ENCODE measurements at regions not wholly inside any gene's neighbourhood (a gene's known extent, or its start where the extent isn't known, plus 50 kb on each side); places are given as distances from the start of the nearest gene placed in this dataset.
"Not testable (repeated sequence)": the region's sequence is repeated elsewhere in the genome, so short reads cannot be mapped to it uniquely, and the experiment has no call there.

- DNase-seq, result no peak
Observed at GRCh38 chr10:36019749-36020148, 377.7 kb upstream of the FZD8 start.

DNA sequence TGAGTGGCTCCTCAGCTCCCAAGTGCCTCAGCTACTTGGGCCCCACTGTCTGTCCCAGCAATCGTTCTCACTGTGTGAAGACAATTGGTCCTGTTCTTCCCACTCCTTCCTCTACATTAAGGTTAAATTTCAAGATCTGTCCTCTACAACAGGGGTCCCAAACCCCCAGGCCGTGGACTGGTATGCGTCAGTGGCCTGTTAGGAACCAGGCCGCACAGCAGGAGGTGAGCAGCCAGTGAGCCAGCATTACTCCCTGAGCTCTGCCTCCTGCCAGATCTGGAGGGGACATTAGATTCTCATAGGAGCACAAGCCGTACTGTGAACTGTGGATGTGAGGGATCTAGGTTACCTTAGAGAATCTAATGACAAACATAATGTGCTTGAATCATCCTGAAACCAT, 376.9 kb upstream of the FZD8 start:
- no peak for DNase-seq

GRCh38 chr10:36017137-36017536, 375.0 kb upstream of the FZD8 start:
- no peak for DNase-seq

GRCh38 chr10:36007369-36007768, 365.3 kb upstream of the FZD8 start:
- no peak for DNase-seq

DNA sequence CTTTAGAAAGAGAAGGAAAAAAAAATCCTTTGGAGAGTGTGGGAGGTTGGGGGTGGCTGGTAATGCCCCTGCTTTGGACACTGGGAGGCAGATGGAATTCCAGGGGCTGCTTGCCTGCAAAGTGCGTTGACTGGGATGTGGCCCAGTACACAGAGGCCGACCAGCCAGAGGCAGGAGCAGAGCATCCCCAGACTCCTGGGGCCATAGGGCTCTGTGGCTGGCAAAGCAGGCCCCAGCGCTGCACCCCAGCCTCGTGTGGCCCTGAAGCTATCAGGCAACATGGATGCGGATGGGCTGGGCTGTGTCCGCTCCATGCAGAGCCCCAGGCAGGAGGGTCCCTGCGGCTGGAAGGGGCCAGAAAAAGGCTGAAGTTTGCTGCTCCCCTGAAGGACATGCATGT, 361.6 kb upstream of the FZD8 start:
- DNase-seq, result no peak

GRCh38 chr10:36003031-36003600, 361.0 kb upstream of the FZD8 start:
- no peak for DNase-seq

DNA sequence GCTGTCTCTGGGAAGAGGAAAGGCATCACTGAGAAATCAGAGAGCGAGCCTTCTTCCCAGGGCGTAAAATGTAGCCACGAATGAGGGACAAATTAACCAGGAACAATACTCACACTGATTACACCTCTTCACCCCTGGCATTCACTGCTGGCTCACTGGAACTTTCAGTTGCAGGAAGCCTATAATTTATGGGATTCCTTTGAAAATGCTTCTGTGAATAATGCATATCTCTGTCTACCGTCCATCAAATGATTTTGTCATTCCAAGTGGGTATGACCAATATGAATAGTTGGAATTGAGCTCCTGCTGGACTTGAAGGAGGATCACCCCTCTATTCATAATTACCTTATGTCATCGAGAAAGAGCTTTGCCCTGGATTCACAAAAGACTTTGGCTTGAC, 360.3 kb upstream of the FZD8 start:
- no peak for DNase-seq

- not testable (repeated sequence) for DNase-seq
Observed at GRCh38 chr10:36000754-36001153, 358.7 kb upstream of the FZD8 start.

DNA sequence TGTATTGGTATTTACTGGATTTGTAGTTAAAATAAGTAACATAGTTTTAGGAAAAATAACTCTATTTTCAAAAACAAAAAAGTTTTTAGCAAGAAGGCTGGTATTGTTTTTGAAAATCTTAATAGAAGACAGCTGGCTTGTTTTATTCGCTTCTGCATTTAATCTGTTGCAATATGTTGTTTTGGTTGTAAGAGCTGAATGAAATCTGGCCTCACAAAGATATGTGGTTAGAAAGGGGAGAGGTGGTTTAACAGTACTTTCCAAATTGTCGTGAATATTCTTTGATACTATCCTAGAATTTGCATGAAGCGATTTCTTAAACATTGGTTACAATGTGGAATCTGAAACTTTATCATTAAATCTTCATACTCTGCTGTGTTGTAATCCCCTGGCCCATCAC, 355.9 kb upstream of the FZD8 start:
- no peak for DNase-seq

DNA sequence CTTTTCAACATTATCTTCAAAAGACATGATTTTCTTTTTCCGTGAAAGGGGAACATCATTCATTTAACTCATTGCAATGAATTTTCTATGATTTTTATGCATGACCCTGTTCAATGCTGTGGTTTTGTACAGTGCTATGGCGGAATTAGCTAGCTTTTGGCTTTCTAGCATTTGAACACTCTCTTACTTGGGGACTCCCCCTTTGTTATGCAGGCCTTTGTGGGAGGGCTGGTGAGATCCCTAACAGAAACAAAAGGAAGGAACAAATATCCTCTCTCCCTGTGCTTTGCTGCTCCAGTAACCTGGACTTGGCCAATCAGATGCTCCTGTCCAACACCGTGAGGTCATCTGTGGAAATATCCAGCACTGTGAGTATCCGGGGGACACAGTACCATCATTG, 353.4 kb upstream of the FZD8 start:
- DNase-seq, result no peak

DNA sequence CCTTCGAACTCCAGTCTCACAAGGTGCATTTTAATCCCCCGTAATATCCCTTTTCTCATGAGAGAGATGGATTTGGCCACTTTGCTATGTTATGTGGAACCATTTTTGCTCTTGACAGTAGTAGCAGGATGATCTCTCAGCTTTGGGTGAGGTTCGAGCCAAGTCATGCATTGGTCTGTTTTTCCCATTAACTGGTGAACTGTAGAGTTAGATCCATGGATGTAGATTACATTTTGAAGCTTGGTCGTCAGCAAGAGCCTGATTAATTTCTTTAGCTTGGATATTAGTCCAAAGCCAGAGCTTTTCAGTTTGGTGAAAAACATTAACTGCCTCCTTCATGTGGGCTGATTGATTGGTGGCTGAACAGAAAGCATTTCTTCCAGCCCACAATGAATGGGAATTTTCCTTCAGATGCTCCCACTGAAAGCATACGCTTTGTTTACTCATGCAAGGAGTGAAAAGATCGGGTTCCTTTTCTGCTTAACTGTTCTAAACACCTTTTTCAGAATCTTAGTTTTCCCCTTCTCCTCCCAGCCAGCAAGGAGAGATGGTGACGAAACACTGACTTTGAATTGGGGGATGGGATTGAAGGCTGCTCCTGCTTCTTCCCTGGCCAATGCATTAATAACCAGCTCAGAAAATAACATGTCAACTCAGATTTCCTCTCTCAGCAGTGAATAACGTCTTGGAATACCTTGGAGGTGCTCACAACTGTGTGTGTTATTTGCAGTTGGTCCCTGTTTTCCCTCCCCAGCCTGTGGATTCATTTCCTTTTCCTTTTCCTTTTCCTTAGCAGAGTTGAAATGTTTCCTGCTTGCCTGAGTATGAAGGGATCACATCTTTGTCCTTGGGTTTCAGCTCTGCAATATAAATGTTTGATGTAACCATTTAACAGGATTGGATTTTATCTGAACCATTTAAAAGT, 351.8 kb upstream of the FZD8 start:
- no peak for DNase-seq

DNA sequence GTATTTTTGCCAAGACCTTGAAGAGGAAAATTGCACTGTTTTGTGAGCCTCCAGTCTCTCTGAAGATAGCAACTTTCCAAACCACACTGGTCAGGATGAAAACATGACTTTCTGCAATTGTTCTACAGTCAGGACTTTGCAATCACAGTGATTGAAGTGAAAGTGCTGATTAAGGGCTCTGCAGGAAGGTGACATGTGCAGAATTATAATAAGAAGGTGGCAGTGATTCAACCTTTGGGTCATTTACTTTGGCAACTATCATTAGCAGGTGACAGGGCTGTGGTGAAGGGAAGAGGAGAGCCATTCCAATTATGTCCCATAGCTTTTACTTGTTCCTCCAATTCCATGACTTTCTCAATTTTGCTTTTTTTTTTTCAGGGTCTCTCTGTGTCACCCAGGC, 350.0 kb upstream of the FZD8 start:
- no peak for DNase-seq

DNA sequence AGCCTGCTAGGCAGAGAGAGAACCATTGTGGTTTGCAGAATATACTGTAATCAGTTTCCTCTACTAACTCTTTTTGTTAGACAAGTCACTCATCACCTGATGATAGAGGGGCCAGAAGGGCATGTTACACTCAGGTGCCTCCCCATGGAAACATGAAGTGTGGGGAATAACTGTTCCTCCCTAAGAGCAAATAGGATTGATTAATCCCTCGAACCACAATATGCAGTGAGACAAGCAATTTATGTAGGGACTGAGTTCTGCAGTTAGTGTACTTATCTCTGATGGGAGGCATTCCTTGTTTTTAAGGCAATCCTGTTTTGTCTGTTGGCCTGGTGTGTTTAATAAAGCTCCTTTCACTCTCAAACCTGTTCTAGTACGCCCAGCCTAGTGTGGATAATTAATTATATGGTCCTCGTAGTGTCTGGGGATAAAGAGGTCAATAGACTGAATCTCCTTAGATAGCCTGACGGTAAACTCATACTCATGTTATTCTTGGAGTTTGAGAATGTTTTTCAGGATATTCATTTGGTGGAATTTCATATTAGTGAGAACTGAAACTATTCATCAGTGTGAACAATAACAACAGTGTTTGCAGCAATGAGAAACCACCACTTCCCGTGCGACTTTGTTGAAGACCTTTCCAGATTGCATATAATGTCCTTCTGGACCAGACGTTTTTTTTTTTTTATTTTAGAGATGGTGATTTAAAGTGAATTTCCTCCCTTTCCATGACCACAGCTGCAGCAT, 344.8 kb upstream of the FZD8 start:
- DNase-seq, result no peak

- DNase-seq, result no peak
Observed at GRCh38 chr10:35979116-35979515, 337.0 kb upstream of the FZD8 start.

- not testable (repeated sequence) for DNase-seq
Observed at GRCh38 chr10:35973912-35974591, 332.0 kb upstream of the FZD8 start.

GRCh38 chr10:35972275-35972674, 330.2 kb upstream of the FZD8 start:
- DNase-seq, result no peak

DNA sequence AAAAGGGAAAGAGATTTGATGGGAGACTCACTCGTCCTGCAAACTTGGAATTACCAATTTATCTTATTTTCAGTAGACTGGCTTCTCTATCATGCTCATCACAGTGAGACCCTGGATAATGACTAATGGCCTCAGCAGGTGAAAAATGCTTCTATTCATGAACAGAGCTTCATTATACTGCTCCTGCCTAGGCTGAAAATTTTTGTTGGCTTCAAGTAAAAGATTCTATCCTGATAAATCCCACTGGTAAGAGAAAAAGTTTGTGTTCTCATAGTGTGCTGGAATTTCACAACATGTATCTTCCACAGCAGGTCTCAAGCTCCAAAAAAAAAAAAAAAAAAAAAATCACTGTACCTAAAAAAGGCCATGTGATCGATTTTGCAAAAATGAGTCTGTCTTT, 329.3 kb upstream of the FZD8 start:
- DNase-seq, result no peak

GRCh38 chr10:35963685-35964084, 321.6 kb upstream of the FZD8 start:
- no peak for DNase-seq

- DNase-seq, result no peak
Observed at GRCh38 chr10:35961501-35961900, 319.4 kb upstream of the FZD8 start.

DNA sequence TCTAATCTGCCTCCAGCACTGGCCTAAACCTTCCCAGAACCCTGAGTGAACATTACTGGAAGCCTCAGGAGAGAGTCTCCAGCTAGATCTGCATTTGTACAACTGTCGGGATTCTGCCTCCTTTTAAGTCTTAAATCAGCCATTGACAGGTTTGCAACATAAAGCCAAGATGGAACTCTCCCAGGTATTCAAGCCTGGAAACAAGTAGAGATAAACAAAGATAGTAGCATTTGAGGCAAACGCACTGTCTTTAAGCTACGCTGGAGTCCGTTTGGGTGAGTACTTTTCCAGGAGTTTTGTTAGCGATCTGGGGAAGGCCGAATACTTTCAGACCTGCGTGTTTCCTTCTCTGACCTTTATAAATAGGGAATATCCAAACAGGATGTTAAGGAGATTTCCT, 317.2 kb upstream of the FZD8 start:
- DNase-seq, result no peak

DNA sequence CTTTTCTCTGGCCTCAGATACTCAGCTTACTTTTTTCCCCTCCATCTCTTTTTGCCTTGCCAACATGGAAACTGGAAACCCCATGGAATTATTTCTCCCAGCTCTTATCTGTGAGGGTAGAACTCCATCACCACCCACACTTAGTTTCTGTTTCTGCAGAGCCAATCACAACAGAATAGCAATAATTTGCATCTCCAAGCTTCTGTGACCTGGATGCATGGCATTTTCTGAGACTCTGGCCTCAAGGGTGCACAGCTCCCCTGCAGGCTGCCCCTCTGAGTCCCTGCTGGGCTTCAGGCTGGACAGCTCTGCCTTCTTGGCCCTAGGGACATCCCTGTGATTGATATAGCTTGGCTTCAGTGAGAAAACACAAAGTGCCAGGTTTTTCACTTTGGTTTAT, 316.5 kb upstream of the FZD8 start:
- DNase-seq, result not testable (repeated sequence)

DNA sequence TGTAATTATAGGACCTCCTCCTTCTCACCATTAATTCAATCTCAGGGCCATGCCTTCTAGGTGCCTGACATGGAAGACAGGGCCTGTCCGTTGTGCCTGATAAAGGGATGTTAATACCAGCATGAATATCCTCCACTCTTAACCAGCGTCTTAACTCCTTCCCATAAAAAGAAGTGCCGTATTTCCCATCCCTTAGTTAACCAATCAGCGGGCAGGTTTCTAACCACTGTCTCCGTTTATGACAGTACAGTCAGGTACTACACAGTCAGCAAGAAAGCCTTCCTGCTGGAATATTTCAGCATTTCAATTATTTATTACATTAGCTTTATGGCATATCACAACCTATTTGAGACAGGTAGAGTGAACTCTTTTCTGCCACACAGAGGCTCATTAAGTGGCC, 308.6 kb upstream of the FZD8 start:
- DNase-seq, result no peak

DNA sequence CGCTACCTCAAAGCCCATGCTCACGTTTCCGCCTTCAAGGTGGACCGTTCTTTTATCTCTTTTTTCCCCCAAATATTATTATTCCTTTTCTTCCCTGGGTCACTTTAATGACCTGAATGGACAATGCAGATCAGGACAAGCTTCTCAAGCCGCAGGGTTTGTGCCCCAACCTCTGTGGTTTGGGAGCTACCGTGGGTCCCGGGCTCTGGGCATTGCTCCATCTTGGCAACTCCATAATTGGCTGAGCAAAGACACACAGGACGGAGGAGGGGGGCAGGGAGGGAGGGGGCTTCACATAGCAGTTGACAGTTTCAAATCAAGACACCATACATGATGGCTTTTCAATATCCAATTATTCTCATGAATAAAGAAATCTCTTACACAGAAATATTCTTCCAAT, 308.1 kb upstream of the FZD8 start:
- no peak for DNase-seq
